ENCODE measurements at regions not wholly inside any gene's neighbourhood (a gene's known extent, or its start where the extent isn't known, plus 50 kb on each side); places are given as distances from the start of the nearest gene placed in this dataset.
A peak's percentile ranks its signal among the peaks of the same experiment; 100 is the strongest.
"Not testable (repeated sequence)": the region's sequence is repeated elsewhere in the genome, so short reads cannot be mapped to it uniquely, and the experiment has no call there.

GRCh38 chr11:3583476-3583875 is 58.3 kb downstream of the ART5 start:
- FAIRE-seq; DNase-seq (ENCODE audit: insufficient read length, low spot score): not testable (repeated sequence)

GRCh38 chr11:3581389-3581725 is 60.4 kb downstream of the ART5 start:
- DNase-seq (ENCODE audit: insufficient read length, low spot score); FAIRE-seq: not testable (repeated sequence)

GRCh38 chr11:3580487-3581388 is 61.1 kb downstream of the ART5 start:
- DNase-seq (ENCODE audit: insufficient read length, low spot score), result peak; percentile 23
- FAIRE-seq, result not testable (repeated sequence)

- not testable (repeated sequence) for DNase-seq (ENCODE audit: insufficient read length, low spot score); FAIRE-seq
Observed at GRCh38 chr11:3579600-3580459, 62.0 kb downstream of the ART5 start.

- not testable (repeated sequence) for FAIRE-seq; DNase-seq (ENCODE audit: insufficient read length, low spot score)
Observed at GRCh38 chr11:3576066-3576604, 65.7 kb downstream of the ART5 start.

GRCh38 chr11:3572976-3573647 is 68.7 kb downstream of the ART5 start:
- DNase-seq (ENCODE audit: insufficient read length, low spot score); FAIRE-seq: not testable (repeated sequence)

GRCh38 chr11:3571752-3572151 is 70.0 kb downstream of the ART5 start:
- not testable (repeated sequence) for FAIRE-seq

GRCh38 chr11:3565838-3566237 is 76.0 kb downstream of the ART5 start:
- not testable (repeated sequence) for FAIRE-seq; DNase-seq (ENCODE audit: insufficient read length, low spot score)

More at GRCh38 chr11:3571752-3572151, 70.0 kb downstream of the ART5 start:
- not testable (repeated sequence) for DNase-seq (ENCODE audit: insufficient read length, low spot score)

GRCh38 chr11:3564383-3564782 is 77.4 kb downstream of the ART5 start:
- not testable (repeated sequence) for FAIRE-seq; DNase-seq (ENCODE audit: insufficient read length, low spot score)

GRCh38 chr11:3554621-3555020 is 87.2 kb downstream of the ART5 start:
- FAIRE-seq; DNase-seq (ENCODE audit: insufficient read length, low spot score): not testable (repeated sequence)

GRCh38 chr11:3544990-3545389 is 96.8 kb downstream of the ART5 start:
- not testable (repeated sequence) for DNase-seq (ENCODE audit: insufficient read length, low spot score)

GRCh38 chr11:3538220-3538619 is 103.6 kb downstream of the ART5 start:
- FAIRE-seq; DNase-seq (ENCODE audit: insufficient read length, low spot score): not testable (repeated sequence)

More at GRCh38 chr11:3544990-3545389, 96.8 kb downstream of the ART5 start:
- not testable (repeated sequence) for FAIRE-seq

GRCh38 chr11:3537254-3537653 is 104.5 kb downstream of the ART5 start:
- FAIRE-seq; DNase-seq (ENCODE audit: insufficient read length, low spot score): not testable (repeated sequence)

- DNase-seq (ENCODE audit: insufficient read length, low spot score); FAIRE-seq: not testable (repeated sequence)
Observed at GRCh38 chr11:3532958-3533357, 108.8 kb downstream of the ART5 start.

- FAIRE-seq; DNase-seq (ENCODE audit: insufficient read length, low spot score): not testable (repeated sequence)
Observed at GRCh38 chr11:3531280-3531679, 110.5 kb downstream of the ART5 start.

- DNase-seq (ENCODE audit: insufficient read length, low spot score); FAIRE-seq: not testable (repeated sequence)
Observed at GRCh38 chr11:3523567-3523966, 118.2 kb downstream of the ART5 start.

- not testable (repeated sequence) for FAIRE-seq
Observed at GRCh38 chr11:3520905-3521304, 120.9 kb downstream of the ART5 start.

GRCh38 chr11:3519841-3520240 is 122.0 kb downstream of the ART5 start:
- not testable (repeated sequence) for DNase-seq (ENCODE audit: insufficient read length, low spot score); FAIRE-seq

More at GRCh38 chr11:3520905-3521304, 120.9 kb downstream of the ART5 start:
- not testable (repeated sequence) for DNase-seq (ENCODE audit: insufficient read length, low spot score)

GRCh38 chr11:3516934-3517567 is 124.7 kb downstream of the ART5 start:
- not testable (repeated sequence) for FAIRE-seq; DNase-seq (ENCODE audit: insufficient read length, low spot score)
